Right ventricle myocardium inferior (tissue), 1 donor: ENCODE measurements at regions not wholly inside any gene's neighbourhood (a gene's known extent, or its start where the extent isn't known, plus 50 kb on each side); places are given as distances from the start of the nearest gene placed in this dataset.
"Not testable (repeated sequence)": the region's sequence is repeated elsewhere in the genome, so short reads cannot be mapped to it uniquely, and the experiment has no call there.

ENCODE experiments used
- ATAC-seq: fragments of 200-7000 bp; cut with Tn5 transposase; one replicate; pipeline ENCODE4 v1.9.1; 2020; ENCODE audit warnings: mild to moderate bottlenecking, moderate library complexity
- DNase-seq: peaks from one replicate; pipeline ENCODE4 v3.0.0; 2021; ENCODE audit errors: missing footprints
- intact Hi-C: fragments of 100-400 bp; cut with DNase I; formaldehyde crosslinking; loops from one replicate; pipeline ENCODE4 v1.11.0; 2022
- donor health status: DM: no; HTN: yes; CAD: no; lungs with severe emphysema.

DNA sequence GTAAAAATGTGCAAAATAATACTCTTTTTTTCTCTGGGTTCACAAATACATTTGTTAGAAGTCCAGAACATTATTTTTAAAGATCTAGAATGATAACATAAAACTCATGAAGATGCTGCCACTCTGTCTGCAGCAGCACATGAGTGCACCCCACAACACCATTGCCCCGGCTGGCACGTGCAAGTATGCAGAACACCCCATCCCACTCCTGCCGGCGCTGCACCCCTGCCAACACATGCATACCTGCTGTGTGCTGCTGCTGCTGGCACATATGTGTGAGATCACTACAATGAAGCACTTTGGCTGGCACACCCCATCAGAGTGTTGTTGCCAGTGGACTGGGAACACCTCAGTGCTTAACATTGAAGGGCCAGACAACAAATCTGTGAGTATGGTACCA is 129.1 kb downstream of the CCT8L2 start:
- intact Hi-C loops, ATAC-seq: not testable (repeated sequence)
- DNase-seq = peak; percentile 67

DNA sequence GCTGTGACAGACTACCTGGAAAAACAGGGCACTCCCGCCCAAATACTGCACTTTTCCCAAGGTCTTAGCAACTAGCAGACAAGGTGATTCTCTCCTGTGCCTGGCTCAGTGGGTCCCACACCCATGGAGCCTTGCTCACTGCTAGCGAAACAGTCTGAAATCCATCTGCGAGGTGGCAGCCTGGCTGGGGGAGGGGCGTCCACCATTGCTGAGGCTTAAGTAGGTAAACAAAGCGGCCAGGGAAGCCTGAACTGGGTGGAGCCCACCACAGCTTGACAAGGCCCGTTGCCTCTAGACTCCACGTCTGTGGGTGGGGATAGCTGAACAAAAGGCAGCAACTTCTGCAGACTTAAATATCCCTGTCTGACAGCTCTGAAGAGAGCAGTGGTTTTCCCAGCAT is 145.2 kb downstream of the CCT8L2 start:
- intact Hi-C loops, DNase-seq, ATAC-seq: not testable (repeated sequence)

DNA sequence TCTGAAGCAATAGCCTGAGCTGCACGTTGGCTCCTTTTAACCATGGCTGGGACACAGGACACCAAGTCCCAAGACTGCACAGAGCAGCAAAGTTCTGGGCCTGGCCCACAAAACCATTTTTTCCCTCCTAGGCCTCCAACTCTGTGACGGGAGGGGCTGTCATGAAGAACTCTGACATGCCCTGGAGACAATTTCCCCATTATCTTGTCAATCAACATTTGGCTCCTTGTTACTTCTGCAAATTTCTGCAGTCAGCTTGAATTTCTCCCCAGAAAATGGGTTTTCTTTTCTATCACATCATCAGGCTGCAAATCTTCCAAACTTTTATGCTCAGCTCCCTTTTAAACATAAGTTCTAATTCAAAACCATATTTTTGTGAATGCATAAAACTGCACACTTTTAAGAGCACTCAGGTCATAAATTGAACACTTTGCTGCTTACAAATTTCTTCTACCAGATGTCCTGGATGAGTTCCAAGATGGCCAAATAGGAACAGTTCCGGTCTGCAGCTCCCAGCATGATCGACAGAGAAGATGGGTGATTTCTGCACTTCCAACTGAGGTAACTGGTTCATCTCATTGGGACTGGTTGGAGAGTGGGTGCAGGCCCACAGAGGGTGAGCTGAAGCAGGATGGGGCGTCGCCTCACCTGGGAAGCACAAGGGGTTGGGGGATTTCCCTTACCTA is 145.7 kb downstream of the CCT8L2 start:
- intact Hi-C loops, DNase-seq, ATAC-seq: not testable (repeated sequence)

DNA sequence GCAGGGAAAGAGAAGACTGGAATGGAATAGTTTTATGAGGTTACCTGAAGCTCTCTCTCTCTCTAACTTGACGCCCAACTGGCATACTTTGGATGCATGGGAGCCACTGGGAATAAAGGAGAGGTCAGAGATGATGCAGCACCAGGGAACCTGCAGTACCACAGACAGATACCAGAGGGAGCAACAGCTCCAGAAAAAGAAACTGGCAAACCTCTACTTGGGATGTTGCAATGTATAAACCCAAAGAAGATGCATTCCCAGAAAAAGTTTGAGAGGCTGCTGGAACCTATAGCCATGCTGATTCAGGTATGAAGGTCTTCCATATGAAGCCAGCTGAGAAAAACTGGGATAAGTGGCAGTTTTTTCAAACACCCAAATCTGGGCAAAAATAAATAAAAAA is 151.6 kb downstream of the CCT8L2 start:
- ATAC-seq, DNase-seq, intact Hi-C loops: not testable (repeated sequence)

DNA sequence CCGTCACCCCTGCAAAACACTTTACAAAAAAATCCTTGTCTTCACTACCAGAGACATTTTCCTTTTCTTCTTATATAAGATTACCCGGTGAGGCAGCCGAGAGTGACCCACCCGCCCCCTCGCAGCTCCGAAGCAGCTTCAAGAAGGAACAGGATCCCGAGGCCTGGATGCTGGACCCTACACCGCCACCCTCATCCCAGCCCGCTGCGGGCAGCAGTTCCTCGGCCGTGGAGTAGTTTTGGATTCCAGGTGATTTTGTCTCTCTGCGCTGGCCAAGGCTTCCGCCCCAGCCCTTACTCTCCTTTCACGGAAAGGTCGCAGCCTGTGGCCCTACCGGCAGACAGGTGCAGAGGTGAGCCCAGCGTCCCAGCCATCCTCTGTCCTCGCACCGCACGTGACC is 169.1 kb downstream of the CCT8L2 start:
- ATAC-seq, DNase-seq, intact Hi-C loops: not testable (repeated sequence)

DNA sequence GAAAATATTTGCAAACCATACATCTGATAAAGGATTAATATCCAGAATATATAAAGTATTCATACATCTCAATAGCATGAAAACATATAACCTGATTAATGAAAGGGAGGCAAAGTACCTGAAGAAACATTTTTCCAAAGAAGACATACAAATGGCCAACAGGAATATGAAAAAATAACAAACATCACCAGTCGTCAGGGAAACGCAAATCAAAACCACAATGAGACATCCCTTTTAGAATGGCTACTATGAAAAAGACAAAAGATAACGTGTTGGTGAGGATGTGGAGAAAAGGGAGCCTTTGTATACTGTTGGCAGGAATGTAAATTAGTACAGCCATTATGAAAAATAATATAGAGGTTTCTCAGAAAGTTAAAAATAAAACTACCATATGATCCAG is 175.1 kb downstream of the CCT8L2 start:
- ATAC-seq, DNase-seq, intact Hi-C loops: not testable (repeated sequence)

DNA sequence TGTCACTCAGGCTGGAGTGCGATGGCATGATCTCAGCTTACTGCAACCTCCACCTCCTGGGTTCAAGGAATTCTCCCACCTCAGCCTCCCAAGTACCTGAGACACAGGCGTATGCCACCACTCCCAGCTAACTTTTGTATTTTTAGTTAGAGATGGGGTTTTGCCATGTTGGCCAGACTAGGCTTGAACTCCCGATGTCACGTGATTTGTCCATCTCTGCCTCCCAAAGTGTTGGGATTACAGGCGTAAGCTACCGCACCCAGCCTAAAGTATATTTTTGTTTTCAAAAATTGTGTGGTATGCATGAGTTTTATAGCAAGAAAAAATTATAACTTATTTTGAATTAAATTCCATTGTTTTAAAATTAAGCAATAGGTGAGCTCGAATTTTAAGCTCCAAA is 188.0 kb downstream of the CCT8L2 start:
- intact Hi-C loops, ATAC-seq, DNase-seq: not testable (repeated sequence)

DNA sequence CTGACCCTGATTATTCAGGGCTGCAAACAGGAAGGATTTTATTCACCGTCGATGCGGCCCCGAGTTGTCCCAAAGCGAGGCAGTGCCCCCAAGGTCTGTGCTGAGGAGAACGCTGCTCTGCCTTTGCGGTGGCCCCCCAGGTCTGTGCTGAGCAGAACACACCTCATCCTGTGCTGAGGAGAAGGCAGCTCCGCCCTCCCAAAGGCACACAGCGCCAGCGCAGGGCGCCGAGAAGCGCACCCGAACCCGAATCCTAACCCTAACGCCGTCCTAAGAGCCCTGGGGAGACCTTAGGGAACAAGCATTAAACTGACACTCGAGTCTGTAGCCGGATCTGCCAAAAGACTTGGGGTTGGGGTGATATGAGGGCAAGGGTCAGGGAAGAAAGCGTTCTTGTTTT is 188.9 kb downstream of the CCT8L2 start:
- intact Hi-C loops, ATAC-seq, DNase-seq: not testable (repeated sequence)

DNA sequence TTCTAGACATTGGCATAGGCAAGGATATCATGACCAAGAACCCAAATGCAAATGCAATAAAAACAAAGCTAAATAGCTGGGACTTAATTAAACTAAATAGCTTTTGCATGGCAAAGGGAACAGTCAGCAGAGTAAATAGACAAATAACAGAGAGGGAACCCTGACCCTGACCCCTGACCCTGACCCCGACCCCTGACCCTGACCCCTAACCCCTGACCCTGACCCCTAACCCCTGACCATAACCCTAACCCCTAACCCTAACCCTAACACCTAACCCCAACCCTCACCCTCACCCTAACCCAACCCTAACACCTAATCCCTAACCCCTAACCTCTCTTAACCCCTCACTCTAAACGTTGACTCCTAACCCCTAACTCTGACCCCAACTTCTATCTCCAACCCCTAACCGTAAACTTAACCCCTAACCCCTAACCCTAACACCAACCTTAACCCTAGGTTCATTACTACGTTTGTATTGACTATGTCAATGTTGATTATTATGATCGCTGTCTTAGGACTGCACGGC is 189.7 kb downstream of the CCT8L2 start:
- ATAC-seq, intact Hi-C loops, DNase-seq: not testable (repeated sequence)

DNA sequence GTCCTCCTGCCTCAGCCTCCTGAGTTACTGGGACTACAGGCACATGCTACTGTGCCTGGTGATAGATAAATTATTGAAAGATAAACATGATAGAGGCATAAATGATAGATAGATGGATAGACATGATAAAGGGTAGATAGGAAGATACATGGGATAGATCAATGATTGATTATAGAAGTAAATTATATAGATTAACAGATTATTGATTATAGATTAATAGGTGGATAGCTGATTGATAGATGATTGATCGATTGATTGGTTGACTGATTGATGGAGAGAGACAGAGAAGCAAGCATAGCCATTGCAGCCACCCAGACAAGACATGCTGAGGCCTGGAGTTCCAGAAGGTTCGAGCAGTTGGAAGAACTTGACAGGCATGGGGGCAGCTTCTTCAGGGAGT is 199.1 kb downstream of the CCT8L2 start:
- intact Hi-C loops, ATAC-seq, DNase-seq: not testable (repeated sequence)

DNA sequence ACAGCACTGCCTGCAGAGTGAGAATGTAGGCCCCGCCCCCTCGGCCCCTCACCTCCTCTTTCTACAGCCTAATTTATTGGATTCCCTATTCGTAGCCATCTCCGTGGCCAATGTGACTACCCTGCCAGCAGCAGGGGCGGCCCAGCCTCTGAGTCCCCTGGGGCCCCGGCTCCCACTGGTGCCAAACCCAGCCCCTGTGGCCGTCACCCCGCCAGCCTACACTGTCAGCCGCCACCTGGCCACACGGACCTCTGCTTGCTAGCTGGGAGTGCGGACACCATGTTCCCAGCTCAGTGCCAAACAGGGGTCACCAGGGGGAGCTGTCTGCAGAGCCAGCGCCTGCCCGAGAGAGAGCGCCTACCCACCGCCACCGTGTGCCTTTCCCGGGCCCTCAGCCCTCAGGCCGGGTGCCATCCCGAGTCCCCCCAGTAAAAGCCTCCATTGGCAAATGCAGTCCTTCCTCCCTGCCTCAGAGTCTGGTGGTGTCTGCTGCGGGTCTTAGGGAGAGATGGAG is 201.1 kb downstream of the CCT8L2 start:
- intact Hi-C loops, DNase-seq, ATAC-seq: not testable (repeated sequence)

DNA sequence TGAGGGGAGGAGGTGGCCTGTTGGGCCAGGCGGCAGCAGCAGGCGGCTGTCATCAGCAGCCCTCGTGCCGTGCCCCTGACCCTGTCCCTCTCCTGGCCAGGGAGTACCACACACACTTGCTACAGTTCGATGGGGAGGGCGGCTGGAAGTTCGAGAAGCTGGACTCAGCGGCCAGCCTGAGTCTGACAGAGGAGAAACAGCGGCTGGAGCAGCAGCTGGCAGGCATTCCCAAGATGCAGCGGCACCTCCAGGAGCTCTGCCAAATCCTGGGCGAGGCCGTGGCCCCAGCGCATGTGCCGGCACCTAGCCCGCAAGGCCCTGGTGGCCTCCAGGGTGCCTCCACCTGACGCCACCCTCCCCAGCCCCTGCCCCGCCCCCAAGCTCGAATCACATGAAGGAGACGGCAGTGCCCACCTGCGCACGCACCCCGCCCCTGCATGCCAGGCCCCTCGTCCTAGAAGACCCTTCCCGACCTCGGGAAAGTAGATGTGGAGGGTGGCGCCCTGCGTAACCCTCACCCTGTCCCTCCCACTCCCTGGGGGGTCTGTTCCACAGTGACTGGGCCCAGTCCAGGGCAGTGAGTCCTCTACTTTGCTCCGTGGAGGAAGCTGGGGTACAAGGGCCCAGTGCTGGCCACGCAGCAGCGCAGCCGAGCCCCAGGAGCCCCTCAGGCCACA is 201.9 kb downstream of the CCT8L2 start:
- not testable (repeated sequence) for DNase-seq

DNA sequence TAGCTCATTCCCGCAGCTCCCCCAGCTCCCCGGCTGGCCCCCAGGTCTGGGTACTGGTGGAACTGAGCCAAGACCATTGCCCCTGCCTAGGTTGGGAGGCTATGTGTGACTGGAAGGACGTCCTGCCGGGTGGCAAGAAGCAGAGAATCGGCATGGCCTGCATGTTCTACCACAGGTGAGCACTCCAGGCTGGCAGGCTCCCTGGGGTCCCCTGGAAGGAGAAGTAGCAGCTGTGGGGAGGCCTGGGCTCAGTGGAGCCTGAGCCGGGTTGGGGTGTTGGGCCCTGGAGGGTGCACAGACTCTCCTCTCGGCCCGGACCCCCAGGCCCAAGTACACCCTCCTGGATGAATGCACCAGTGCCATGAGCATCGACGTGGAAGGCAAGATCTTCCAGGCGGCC is 202.6 kb downstream of the CCT8L2 start:
- DNase-seq, ATAC-seq, intact Hi-C loops: not testable (repeated sequence)

More for the DNA sequence above, 201.9 kb downstream of the CCT8L2 start:
- intact Hi-C loops, ATAC-seq: not testable (repeated sequence)

DNA sequence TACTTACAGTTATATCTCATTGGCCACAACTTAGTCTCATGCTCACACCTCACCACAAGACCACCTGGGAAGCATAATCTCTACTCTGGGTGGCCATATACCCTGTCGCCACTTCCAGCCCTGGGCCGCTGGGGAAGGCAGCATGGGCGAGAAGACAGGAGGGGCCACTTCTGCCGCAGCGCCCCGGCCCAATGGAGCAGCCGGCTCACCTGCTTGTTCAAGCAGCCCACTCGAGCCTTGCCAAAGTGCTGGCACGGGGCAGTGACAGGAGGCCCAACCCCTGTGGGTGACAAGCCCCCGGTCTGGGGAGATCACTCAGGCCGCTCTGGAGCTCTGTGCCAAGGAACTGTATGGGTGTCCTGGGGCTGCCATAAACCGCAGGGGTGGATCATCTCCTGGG is 203.4 kb downstream of the CCT8L2 start:
- DNase-seq, intact Hi-C loops, ATAC-seq: not testable (repeated sequence)

DNA sequence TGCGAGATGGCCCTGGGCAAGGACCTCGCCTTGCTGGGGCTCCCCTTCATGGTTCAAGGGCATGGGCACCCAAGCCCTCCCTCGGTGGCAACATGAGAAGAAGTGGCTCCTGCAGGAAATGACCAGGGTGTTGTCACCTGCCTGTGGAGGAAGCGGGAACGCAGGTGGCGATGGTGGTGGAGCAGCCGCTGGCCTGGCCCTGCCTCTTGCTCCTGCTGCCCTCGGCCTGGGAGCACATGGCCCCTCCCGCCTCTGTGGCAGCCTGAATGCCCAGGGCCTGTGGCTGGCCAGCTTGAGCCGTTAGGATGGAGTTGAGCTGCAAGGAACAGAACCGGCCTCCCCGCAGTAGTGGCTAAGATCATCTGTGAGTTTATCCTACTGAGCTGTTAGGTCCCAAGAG is 204.0 kb downstream of the CCT8L2 start:
- intact Hi-C loops, DNase-seq, ATAC-seq: not testable (repeated sequence)

DNA sequence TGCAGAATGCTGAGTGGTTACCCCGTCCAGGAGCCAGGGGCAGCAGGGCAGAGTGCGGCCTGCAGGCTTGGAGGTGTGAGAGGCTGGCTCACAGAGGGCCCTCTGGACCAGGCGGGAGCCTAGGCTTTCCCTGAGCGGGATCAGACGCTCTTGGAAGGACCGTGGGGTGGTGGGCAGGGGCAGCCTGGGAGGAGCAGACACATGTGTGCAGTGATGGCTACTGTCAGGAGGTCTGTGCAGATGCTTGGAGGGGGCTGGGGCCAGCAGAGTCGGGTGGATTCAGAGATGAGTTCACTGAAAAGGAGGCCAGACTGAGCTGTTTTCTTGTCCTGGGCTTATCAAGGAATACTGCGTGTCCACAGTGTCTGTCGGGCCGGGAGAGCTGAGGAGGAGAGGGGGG is 204.5 kb downstream of the CCT8L2 start:
- DNase-seq, ATAC-seq, intact Hi-C loops: not testable (repeated sequence)

DNA sequence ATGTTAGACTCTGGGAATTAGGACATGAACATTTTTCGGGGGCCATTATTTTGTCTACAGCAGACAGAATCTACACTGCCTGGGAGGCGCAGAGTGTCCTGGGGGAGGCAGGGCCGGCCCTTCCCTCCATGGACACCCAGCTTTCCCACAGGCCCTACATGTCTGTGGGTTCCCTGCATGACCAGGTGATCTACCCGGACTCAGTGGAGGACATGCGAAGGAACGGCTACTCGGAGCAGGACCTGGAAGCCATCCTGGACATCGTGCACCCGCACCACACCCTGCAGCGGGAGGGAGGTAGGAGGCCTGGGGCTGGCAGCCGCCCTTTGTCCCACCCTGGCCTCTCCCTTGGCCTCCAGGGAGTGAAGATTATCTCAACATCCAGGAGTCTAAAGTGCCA is 205.1 kb downstream of the CCT8L2 start:
- ATAC-seq, DNase-seq, intact Hi-C loops: not testable (repeated sequence)

DNA sequence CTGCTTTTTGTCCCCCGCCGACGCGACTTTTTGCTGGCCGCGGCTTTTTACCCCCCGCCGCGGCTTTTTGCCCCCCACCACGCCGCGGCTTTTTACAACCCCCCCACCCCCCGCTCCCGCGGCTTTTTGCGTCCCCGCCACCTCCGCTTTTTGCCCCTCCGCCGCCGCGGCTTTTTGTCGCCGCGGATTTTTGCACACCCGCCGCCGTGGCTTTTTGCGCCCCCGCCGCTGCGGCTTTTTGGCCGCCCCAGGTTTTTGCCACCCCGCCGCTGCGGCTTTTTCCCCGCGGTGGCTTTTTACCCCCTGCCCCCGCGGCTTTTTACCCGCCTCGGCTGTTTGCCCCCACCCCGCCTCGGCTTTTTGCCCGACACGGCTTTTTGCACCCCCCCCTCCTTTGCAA is 205.5 kb downstream of the CCT8L2 start:
- no peak for DNase-seq
- intact Hi-C loops = no loop called here
- no peak for ATAC-seq

DNA sequence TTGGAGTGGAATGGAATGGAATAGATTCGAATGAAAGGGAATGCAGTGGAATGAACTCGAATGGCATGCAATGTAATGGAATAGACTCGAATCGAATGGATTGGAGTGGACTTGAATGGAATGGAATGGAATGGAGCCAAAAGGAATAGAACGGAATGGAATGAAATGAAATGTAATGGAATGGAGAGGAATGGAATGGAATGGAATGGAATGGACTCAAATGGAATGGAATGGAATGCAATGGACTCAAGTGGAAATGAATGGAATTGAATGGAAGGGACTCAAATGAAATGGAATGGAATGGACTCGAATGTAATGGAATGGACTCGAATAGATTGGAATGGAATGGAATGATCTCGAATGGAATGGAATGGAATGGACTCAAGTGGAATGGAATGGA is 231.3 kb downstream of the CCT8L2 start:
- DNase-seq, intact Hi-C loops, ATAC-seq: not testable (repeated sequence)
